Fibroblast of skin of left quadriceps (primary cell): ENCODE measurements at regions not wholly inside any gene's neighbourhood (a gene's known extent, or its start where the extent isn't known, plus 50 kb on each side); places are given as distances from the start of the nearest gene placed in this dataset.

Experiments
- DNase-seq, 2 experiments: peaks; one replicate each; pipeline ENCODE4 v3.0.0-alpha.2; 2013; ENCODE audit warnings: low read depth in 2 of 2

GRCh38 chr16:8519179-8519578, 71.1 kb downstream of the TMEM114 start:
- no peak for DNase-seq

DNA sequence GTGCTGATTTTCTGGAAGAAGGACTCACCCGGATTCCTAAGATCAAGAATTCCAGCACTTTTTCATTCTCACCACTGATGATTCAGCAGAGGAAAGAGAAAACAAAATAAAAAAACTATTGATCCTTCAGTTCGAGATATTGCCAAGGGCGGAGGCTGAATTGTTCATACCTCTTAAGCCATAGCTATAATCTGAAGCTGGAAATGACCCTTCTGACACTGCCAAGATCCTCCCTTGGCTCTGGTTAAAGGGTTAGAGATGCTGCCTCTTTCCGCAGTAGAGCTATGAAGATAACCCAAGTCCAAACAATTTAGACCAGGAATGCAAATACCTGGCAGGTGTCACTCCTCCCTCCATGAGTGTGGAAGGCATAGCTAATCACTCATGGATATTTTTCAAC, 73.0 kb downstream of the TMEM114 start:
- no peak for DNase-seq

GRCh38 chr16:8516471-8516870, 73.8 kb downstream of the TMEM114 start:
- DNase-seq, result no peak

- DNase-seq, result no peak
These were observed 77.2 kb downstream of the TMEM114 start for GRCh38 chr16:8512941-8513624.

GRCh38 chr16:8511464-8511863, 78.8 kb downstream of the TMEM114 start:
- no peak for DNase-seq

- no peak for DNase-seq
These were observed 80.2 kb downstream of the TMEM114 start for GRCh38 chr16:8510160-8510559.

- DNase-seq, result no peak
These were observed 84.9 kb downstream of the TMEM114 start for GRCh38 chr16:8505327-8505991.

- DNase-seq, result no peak
These were observed 87.9 kb downstream of the TMEM114 start for GRCh38 chr16:8502446-8502845.

DNA sequence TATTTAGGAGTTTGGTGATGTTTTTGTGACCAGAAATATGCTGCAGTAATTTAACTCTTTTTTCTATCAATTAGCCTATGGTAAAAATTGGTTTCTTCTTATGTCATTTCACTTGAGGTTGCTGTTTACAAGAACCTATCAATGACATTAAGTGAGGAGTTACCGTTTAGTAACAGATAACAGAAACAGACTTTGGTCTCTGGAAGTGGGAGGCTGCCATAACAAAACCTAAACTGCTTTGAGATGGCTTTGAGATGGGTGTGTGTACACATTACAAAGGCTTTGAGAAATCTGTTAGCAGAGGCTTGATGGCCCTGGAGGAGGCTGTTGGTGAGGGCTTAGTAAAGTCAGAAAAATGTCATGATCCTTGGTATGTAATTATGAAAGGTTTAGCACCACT, 90.0 kb downstream of the TMEM114 start:
- DNase-seq, result no peak

- DNase-seq, result no peak
These were observed 93.9 kb downstream of the TMEM114 start for GRCh38 chr16:8496364-8496763.

GRCh38 chr16:8493972-8494371, 96.3 kb downstream of the TMEM114 start:
- no peak for DNase-seq

- no peak for DNase-seq
These were observed 97.6 kb downstream of the TMEM114 start for GRCh38 chr16:8492690-8493089.

GRCh38 chr16:8489580-8489979, 100.7 kb downstream of the TMEM114 start:
- no peak for DNase-seq

DNA sequence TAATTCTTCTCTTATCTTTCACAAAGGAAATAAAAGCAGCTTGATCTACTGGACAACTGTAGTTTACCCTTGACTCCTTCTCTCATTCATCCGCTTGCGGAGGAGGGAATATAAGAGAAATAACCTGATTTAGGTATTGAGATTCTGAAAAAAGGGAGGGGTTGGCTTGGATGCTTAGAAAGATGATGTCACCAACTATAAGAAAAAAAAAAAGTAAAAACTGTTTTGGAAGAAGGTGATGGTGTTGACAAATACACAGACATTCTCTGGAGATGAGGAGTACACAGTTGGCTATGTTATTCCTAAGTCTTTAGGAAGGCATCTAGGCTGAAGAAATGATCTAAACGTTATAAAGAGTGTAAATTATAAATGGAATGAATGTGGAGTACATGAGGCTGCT, 103.3 kb downstream of the TMEM114 start:
- no peak for DNase-seq

- no peak for DNase-seq
These were observed 106.9 kb downstream of the TMEM114 start for GRCh38 chr16:8483396-8483795.

DNA sequence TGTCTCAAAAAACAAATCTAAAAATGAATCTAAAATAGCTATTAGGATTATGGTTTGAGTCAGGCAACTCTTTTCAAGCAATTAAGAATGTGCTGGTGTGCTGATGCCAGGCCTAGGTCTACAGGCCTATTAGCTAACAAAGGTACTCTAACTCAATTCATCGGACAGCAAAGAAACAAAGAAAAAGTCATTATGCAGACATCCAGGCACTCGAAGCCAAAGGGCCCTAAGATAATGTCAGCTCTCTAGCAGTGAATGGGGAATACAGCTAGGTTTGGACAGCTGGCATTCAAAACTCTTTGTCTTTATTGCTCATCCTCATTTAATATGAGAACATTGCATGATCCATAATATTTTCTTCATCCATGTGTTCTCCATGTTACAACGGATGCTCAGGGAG, 108.5 kb downstream of the TMEM114 start:
- no peak for DNase-seq

DNA sequence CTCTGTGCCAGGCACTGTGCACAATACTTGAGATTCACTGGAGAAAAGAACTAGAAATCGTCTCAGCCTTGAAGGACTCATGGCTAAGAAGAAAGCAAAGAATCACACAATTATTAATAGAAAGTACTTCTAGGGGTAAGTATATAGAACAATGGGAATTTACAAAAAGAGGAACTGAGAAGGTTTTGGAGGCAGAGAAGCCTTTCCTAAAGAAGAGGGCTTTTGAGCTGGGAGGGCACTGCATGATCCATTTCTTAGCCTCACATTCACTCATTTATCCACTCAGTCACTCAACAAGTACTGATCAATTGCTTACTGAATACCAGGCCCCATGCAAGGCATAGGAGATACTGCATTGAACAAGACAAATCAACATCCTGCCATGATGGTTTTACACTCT, 113.5 kb downstream of the TMEM114 start:
- DNase-seq, result no peak

DNA sequence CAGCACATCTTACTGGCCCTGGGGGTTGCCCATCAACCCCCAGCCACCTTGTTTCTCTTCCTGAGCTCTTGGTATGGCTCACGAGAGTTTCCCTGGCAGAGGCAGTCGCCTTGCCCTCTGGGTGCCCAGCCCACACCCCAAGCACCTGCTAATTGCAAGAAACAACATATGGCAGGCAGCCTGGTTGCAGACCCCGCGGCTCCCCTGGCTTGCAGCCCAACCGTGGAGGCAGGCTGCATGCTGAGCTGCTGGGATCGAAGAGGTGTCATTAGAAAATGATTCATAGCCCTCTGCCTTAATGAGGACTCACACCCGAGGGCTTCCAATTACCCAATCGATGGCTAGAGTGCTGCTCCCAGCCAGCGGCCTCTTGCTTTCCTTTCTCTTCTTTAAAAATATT, 115.7 kb downstream of the TMEM114 start:
- no peak for DNase-seq

GRCh38 chr16:8469102-8469778, 121.1 kb downstream of the TMEM114 start:
- DNase-seq, result no peak

GRCh38 chr16:8464979-8465378, 125.3 kb downstream of the TMEM114 start:
- no peak for DNase-seq

- no peak for DNase-seq
These were observed 131.1 kb downstream of the TMEM114 start for GRCh38 chr16:8459085-8459733.

- no peak for DNase-seq
These were observed 131.7 kb downstream of the TMEM114 start for GRCh38 chr16:8458481-8459046.
